T-helper 2 cell (primary cell): ENCODE measurements at regions not wholly inside any gene's neighbourhood (a gene's known extent, or its start where the extent isn't known, plus 50 kb on each side); places are given as distances from the start of the nearest gene placed in this dataset.

Source experiments
- DNase-seq, 5 experiments: peaks; one replicate each; pipeline versions ENCODE4 v3.0.0 to v3.0.0-alpha.2; 2012 to 2022

DNA sequence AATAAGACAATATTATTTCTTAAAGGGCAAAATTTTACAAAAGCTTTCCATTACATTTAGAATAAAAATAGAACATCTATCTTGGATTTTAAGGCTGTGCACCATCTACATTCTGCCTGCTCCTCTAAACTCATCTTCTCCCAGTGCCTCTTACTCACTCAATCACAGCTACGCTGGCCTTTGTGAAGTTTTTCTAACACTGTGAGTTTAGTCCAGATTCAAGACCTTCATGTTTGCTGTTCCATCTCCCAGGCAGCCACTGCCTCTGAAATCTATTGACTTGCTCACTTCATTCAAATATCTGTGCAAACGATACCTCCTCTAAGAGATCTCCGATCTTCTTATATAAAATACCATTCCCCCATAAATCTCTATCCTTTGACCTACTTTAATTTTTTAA, 673.4 kb upstream of the KIF2B start:
- no peak for DNase-seq

DNA sequence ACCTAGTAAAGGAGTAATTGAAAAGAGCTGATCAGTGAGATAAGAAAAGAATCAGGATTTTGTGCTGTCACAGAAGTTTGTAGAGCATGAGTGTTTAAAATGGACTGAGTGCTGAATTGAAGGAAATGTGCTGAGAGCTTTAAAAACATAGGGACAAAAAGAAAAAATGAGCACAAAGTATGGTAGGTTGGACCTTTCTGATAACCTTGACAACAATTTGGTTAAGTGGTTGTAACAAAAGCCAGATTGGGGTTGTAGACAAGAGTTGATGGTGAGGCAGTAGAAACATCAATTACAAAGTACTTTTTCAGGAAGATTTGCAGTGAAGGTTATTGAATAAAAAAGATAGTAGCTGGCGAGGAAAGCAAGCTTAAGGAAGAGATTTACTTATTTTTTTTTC, 674.7 kb upstream of the KIF2B start:
- DNase-seq = no peak

DNA sequence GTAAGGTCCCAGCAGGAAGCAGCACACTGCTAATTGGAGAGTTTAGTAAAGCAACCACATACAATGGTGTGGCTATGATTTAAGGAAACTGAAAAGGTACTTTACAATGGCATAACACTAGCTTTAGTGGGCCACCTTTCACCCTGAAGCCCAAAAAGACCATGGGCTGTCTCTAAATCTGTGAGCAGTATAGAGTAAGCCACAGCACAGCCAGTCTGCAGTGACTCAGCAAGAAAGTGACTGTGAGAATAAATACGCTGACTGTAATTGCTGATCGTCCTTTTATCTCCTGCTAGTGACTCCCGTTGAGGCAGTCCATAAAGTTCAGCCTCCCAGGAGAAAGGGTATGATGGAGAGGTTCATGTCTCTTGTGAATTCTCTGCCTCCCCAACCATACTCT, 679.8 kb upstream of the KIF2B start:
- DNase-seq = no peak

DNA sequence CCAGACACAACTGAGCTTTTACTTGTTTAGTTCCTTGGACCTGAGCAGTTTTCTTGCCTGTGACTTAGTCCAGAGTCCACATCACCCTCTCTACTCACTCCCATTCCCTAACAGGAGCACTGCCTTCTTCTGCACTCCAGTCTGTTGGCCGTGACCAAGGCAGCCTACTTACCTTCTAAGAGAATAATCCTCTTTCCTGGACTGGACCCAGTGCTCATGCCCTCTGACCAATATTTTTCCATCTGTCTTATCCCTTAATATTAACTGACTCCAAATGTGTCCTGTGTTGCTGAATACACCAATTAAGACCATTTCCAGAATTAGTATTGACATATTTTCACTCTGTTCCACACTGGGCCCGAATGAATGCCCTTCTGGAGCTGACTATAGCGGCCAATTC, 681.0 kb upstream of the KIF2B start:
- DNase-seq = no peak

DNA sequence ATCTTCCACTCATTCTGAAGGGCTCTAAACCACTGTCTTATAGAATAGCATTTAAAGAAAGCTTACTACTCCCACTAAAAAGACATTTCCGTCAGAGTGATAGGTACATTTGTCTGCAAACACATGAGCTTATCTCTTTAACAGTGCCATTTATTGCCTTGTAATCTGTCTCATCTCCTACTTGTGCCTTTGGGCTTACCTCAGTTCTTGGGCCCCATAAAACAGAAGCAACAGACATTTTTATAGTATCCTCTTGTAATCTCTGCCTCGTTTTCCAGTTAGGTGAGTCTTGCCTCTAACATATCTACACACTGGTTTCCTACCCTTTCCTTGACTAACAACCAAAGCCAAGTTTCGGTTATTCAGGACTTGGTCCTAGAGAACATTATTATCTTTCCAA, 681.4 kb upstream of the KIF2B start:
- DNase-seq = no peak

DNA sequence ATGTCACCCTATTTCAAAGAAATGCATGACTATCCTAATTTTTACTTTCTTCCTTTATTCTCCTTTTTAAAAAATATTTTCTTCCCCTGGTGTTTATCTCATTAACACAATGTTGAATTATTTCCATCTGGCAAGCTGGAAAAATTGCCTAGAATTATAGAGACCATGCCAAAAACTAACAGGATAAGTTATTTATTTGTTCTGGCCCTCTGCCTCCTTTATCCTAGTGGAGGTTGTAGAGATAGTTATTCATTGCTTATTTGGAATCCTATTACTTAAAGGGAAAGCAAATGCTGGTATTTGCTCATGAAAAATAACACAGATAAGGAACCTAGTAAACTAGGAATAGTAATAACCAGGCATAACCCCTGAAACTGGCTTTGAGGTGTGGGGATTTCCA, 684.9 kb upstream of the KIF2B start:
- DNase-seq = no peak

DNA sequence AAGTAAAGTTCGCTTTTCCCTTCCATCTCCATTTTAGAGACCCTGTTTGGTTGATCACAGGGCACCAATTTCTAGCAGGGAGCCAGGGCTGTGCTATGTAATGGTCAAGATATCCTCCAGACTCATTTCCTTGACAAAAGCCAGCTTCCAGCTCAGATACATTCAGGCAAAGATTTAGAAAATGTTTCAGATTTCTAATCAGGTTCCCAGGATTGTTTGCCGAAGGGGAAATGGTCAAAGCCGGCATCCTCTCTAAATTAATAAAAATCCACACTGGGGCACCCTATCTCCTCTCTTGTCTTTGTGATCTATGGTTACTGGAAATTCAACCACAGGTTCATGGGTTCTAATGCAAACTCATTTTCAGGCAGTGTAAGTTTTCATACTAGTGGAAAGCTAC, 686.8 kb upstream of the KIF2B start:
- no peak for DNase-seq

DNA sequence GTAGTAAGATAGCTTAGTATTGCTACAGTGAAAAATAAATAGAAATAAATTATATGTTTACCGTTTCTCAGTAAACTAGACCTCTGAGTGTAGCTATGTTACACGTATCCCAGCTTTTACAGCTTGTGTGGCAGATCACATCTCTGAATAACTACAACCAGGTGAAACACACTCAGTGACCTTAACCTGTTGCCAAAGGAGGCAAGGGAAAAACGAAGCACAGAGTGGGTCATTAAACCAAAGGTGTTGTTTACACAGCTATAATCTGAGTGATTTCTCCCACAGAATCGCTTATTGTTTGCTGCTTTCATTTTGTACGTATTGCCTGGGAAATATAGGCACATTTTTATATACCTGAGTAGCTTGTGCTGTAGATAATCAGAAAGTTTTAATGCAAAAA, 688.2 kb upstream of the KIF2B start:
- no peak for DNase-seq

DNA sequence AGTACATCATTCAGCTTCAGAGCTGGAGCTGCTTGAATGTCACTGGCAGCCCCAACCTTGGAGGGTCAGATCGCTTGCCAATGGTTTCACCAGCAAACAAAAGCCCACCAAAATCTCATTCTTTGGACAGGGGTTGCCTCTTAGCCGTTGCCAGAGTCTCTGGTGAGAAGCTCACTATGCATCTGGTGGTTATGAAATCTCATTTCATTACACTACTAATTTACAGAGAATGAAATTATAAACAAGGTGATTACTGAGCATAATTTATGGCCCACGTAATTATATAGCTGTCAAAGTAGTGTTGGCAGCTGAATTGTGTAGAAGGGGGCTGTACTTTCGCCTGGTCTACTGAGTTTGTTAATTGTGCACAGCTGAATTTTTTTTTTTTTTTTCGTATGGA, 688.9 kb upstream of the KIF2B start:
- no peak for DNase-seq

DNA sequence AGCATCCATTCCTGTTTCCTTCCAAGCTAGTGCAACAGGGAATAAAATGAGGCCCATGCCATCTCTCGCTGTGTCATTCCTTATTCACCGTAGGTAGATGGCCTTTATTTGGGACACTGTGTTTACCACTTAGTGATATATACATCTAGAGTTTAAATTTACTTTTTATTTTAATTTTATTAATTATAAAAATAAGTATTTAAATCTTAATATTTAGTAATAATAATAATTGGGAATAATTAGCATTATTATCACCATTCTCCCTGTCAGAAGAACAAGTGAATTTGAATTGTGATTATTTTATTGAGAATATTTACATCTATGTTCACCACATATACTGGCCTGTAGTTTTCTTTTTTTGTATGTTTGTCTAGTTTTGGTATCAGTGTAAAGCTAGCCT, 692.9 kb upstream of the KIF2B start:
- no peak for DNase-seq

DNA sequence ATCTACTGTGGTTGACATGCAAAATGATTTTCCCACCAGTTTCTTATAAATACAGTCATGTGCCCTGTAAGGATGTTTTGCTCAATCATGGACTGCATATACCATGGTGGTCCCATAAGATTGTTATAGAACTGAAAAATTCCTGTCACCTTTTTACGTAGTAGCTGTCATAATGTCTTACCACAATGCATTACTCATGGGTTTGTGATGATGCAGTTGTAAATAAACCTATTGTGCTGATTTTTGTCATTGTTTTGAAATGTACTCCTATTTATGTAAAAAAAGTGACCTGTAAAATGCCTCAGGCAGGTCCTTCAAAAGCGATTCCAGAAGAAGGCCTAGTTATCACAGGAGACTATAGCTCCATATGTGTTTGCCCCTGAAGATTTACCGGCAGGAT, 695.4 kb upstream of the KIF2B start:
- no peak for DNase-seq

DNA sequence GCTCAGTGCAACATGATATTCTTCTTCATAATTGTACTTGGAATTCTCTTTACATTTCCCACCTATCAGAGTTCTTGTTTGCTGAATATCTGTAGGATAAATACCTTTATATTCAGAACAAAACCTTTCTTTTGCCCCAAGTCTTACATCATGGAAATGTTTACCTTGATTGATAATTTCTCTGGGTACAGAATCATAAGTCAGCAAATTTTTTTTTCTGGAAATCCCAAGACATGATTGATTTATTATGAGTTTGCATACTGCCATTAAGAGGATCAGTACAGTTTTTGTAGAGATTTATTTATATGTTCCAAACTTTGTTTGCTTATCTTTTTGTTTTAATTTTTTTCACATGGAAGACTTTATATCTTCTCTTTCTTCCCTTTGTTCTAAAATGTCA, 699.8 kb upstream of the KIF2B start:
- no peak for DNase-seq

DNA sequence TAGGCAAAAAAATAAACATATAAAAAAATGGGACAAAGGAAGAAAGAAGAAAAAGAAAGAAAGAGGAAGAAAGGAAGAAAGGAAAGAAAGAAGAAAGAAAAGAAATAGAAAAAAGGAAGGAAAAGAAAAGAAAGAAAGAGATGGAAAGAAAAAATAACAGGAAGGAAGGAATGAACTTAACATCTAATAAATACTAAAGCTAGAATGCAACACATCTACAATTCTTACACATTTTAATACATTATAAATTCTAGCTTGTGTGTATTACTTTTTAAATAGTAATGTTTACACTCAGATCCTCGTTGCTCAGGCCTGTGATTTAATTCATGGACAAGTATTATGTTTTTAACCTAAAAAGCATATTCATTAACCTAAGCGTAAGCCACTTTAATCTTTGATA, 703.0 kb upstream of the KIF2B start:
- DNase-seq = no peak

DNA sequence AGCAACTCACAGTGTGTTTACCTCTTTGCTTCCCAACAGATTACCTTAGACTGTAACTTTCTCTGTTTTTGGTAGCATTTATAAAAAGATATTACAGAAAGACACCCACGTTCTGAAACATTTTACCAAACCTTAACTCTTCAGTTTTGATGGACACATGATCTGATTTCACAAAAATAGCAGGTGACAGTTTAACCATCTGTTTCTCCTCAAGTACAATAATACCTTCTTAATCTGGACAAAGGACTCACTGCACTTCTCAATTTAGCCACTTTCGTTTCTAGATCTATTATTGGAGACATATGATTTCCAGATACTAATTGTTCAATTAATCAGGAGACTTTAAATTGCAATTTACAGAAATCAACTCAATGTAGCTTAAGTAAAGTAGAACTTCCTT, 703.8 kb upstream of the KIF2B start:
- DNase-seq = no peak

DNA sequence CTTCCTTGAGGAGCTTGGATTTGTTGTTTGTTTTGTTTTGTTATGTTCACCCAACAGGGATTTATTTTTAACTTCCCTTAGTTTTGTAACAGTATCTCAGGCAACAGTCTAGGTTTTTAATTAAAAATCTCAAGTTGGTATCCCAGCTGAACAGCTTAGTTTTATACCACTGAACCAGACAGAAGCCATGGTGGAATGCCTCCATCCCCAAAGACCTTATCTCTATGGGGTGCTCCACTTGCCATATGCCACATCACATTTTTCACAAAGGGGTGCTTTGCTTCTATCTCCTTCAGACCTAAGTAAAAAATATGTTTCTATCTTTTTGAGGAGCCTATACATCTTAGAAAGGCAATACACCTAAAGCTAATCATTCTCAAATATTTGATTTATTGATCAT, 715.8 kb upstream of the KIF2B start:
- no peak for DNase-seq

DNA sequence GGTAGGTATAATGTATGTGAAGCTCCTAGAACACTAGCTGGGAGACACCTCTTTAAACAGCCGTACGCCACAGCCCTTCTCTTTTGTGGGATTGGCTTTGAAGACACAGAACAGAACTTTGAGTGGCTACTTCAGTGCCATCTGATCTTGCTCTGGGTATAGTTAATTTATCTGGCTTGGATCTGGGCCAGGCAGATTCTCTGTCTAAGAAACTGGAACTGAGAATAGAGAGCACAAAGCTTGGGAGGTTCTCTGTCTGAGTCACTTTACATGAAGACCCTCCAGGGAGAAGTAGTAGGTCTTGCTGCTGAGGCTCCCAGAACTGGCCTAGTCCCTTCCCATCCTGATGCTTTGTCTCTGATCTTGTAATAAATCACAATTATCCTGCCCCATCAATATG, 721.0 kb upstream of the KIF2B start:
- DNase-seq = no peak

DNA sequence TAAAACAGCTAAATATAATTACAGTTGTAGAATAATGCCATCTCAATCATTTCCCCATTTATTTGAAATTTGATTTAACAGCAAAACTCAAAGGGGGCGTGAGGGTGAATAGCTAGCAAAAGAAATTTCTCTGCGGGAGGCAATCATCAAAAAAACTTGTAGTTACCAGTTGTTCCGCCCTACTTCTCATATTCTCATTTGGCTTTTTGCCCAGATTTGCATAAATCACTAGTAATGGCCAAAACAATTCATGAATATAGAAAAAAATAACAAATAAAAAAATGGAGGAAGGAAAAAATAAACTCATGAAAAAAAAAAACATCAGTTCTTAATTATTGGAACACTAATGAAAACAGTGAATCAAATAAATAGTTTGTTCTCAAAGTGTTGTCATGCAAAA, 722.6 kb upstream of the KIF2B start:
- DNase-seq = no peak

DNA sequence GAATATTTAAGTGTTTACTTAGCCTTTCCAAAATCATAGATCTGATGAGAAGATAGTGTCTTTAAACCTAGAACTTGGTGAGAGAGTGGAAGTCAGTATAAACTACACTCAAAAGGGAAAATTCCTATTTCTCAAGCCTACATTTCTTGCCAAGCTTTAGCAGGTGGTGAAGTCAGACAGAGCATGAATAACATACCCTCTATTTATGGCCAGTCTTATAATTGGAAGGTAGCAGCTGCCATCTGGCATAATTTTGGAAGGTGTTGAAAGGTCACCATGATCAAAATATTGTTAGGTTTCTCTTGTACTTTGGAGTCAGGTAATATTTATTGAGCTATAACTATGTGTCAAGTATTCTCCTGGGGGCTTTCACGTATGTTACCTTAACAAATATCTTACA, 729.3 kb upstream of the KIF2B start:
- DNase-seq = no peak

DNA sequence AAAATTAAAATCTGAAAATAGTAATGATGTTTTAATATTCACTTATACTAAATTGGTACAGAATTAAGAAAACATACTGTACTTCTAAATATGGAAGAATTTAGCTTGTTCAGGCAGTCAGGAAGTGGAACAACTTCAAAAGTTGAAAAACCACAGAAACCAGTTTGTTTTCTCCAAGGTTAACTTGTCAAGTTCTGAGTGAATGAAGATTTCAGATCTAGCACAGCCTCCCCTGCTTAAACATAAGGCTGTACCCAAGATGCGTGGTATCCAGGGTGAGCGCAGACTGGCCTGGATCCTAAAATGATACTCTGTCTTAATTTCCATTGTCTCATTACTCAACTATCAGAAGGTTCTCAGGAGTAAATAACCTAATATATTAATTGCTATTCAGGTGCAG, 730.7 kb upstream of the KIF2B start:
- no peak for DNase-seq

DNA sequence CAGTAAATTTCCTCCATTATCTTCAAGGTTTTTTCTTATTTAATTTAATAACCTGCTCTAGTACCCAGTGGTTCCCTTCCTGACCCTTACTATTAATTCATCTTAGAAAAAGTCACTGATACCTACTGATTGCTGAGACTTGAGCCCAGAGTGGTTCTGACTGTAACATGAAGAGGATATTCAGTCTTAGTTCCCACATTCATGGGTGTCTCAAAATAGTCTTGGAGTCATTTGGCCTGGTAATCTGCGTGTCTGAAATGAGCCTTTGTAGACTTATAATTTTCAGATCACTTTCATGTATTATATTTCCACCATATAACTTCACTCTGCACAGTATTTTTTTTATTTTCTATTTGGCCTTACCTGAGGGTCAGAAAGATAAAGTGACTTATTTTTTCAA, 732.0 kb upstream of the KIF2B start:
- DNase-seq = no peak

DNA sequence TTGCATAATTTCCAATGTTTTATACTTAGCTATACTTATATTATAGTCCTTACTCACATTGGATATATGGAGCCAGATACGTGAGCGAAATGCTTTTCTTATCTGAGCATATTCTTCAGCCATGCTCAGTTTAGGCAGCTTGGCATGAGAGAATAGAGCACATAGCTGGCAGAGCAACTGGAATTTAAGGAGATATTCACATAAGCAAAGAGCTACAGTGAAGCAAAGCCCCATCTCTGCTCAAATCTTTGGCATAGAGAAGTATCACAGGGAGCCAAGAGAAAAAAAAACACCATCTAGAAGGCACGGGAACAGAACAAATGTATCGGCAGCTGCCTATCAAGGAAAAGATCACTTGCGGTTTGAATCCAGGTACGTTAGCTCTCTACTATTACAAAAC, 734.2 kb upstream of the KIF2B start:
- DNase-seq = no peak

DNA sequence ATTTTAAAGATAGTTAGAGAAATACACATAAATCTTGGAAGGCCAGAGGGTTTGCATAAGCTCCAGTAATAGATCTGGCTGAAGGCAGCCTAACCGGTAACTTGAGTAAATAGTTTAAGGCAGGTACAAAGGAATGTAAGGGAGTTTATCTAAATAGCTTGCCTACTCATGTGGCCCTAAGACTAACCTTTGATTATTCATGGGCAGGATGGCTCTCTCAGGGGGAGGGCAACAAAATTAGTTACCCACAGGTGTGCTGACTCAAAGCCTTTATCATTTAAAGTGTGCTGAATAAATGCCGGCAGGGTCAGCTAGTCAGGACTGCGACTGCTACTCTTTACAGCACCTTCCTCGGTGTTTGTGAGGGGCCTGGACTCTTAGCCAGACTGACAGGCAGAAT, 761.3 kb upstream of the KIF2B start:
- DNase-seq = no peak

DNA sequence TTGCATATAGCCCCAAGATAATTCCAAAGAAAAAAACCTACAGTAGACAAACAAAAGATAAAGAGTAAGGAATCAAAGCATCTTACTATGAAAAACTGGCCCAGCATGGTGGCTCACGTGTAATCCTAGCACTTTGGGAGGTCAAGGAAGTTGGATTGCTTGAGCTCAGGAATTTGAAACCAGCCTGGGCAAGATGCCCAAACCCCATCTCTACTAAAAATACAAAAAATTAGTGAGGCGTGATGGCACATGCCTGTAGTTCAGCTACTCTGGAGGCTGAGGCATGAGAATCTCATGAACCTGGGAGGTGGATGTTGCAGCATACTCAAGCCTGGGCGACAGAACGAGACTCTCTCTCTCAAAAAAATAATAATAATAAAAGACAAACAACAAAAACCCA, 764.7 kb upstream of the KIF2B start:
- no peak for DNase-seq

DNA sequence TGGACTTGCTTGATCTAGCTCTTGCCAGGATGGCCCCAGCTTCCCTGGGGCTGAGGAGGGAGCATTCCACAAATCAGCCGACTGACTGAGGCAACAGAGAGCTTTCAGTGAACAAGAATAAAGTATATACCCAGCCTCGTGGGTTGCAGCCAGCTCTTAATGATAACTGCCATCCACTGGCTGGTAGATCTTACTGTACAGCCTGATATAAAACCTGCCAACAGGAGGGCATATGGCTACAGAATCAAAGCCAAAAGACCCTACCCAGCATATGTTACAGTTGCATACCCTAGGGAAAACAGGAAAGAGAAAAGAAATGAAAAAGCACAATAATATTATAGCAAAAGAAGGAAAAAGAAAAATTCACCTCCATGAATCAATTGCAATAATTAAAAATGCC, 775.9 kb upstream of the KIF2B start:
- DNase-seq = no peak

DNA sequence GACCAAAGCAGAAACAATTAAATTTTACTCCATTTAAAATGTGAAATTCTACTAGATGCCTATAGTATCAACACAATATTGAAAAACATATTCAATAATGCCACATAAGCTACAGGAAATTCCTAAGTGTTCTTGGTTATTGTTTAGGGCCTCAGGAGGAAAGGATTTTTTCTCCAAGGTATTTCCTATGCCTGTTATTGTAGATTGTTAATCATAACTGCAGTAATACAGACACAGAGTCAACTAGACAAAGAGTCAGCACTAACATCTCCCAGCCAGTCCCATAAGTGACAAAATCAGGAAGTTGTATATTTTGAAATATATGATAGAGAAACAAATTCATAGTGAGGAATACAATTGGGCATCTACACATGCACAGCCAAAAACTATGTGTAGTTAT, 782.7 kb upstream of the KIF2B start:
- DNase-seq = no peak

DNA sequence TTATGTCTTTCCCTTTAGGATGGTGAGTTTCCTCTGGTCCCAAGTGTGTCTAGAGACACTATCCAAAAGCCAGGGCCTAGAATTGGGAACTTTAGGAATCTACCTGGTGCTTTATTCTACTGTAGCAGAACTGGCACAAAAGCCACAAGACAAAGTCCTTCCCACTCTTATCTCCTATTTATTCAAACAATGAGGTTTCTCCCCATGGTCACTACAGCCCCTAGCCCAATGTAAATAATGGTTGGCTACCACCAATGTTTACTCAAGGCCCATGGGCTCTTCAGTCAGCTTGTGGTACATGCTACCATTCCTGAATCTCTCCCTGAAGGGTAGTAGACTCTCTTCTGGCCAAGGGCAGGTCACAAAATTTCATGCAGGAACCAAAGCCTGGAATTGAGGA, 789.4 kb upstream of the KIF2B start:
- DNase-seq = no peak
